ENCODE measurements at regions not wholly inside any gene's neighbourhood (a gene's known extent, or its start where the extent isn't known, plus 50 kb on each side); places are given as distances from the start of the nearest gene placed in this dataset.

GRCh38 chr11:112538534-112539280 is 278.0 kb upstream of the PLET1 start:
- peak in 1 of 58 donors; percentile 8 for DNase-seq

- DNase-seq, result peak in 5 of 58 donors; percentile 2 to 37 (median 13)
Observed at GRCh38 chr11:112539281-112539555, 278.6 kb upstream of the PLET1 start.

GRCh38 chr11:112539741-112540140 is 279.1 kb upstream of the PLET1 start:
- no peak for DNase-seq

GRCh38 chr11:112540261-112540660 is 279.6 kb upstream of the PLET1 start:
- no peak for DNase-seq

- no peak for DNase-seq
Observed at GRCh38 chr11:112541140-112542046, 280.7 kb upstream of the PLET1 start.

GRCh38 chr11:112542479-112542878 is 281.8 kb upstream of the PLET1 start:
- DNase-seq, result no peak

GRCh38 chr11:112543390-112543789 is 282.7 kb upstream of the PLET1 start:
- DNase-seq, result no peak

- DNase-seq, result no peak
Observed at GRCh38 chr11:112548641-112549040, 288.0 kb upstream of the PLET1 start.

- no peak for DNase-seq
Observed at GRCh38 chr11:112553205-112553731, 292.6 kb upstream of the PLET1 start.

- no peak for DNase-seq
Observed at GRCh38 chr11:112554586-112554985, 293.9 kb upstream of the PLET1 start.

GRCh38 chr11:112555491-112556364 is 295.1 kb upstream of the PLET1 start:
- peak in 49 of 58 donors; percentile 3 to 69 (median 34) for DNase-seq

GRCh38 chr11:112558691-112559090 is 298.0 kb upstream of the PLET1 start:
- DNase-seq, result no peak

- no peak for DNase-seq
Observed at GRCh38 chr11:112563808-112564207, 303.1 kb upstream of the PLET1 start.

- DNase-seq, result peak in 7 of 58 donors; percentile 4 to 44 (median 9)
Observed at GRCh38 chr11:112564228-112564955, 303.7 kb upstream of the PLET1 start.

GRCh38 chr11:112565551-112565950 is 304.9 kb upstream of the PLET1 start:
- no peak for DNase-seq

GRCh38 chr11:112566124-112566523 is 305.5 kb upstream of the PLET1 start:
- no peak for DNase-seq

- DNase-seq, result no peak
Observed at GRCh38 chr11:112570333-112570732, 309.7 kb upstream of the PLET1 start.

GRCh38 chr11:112579282-112579681 is 318.6 kb upstream of the PLET1 start:
- DNase-seq, result no peak

GRCh38 chr11:112580864-112581263 is 320.2 kb upstream of the PLET1 start:
- no peak for DNase-seq

- no peak for DNase-seq
Observed at GRCh38 chr11:112581747-112582146, 321.1 kb upstream of the PLET1 start.

- no peak for DNase-seq
Observed at GRCh38 chr11:112582366-112582765, 321.7 kb upstream of the PLET1 start.
